ENCODE measurements at regions not wholly inside any gene's neighbourhood (a gene's known extent, or its start where the extent isn't known, plus 50 kb on each side); places are given as distances from the start of the nearest gene placed in this dataset.

- TF ChIP-seq ZNF223 (tag by site-specific recombination; IDR thresholded peaks at IDR 0.05) (no peak), PBX3 (CRISPR knock-in tag; IDR thresholded peaks at IDR 0.05) (no peak), ZNF777 (tag by site-specific recombination; IDR thresholded peaks at IDR 0.05; ENCODE audit: borderline replicate concordance) (no peak), GLIS2 (tag by site-specific recombination; IDR thresholded peaks at IDR 0.05) (no peak), KLF9 (tag by site-specific recombination; IDR thresholded peaks at IDR 0.05; ENCODE audit: low read depth) (no peak), ZNF350 (tag by site-specific recombination; IDR thresholded peaks at IDR 0.05) (no peak), ZNF266 (tag by site-specific recombination; IDR thresholded peaks at IDR 0.05; ENCODE audit: low read depth) (no peak), ZNF114 (tag by site-specific recombination; IDR thresholded peaks at IDR 0.05) (no peak), ZNF555 (tag by site-specific recombination; conservative IDR thresholded peaks at IDR 0.05) (no peak), ZNF16 (tag by site-specific recombination; IDR thresholded peaks at IDR 0.05; ENCODE audit: low read depth) (no peak), KLF1 (tag by site-specific recombination; IDR thresholded peaks at IDR 0.05) (no peak), ZNF169 (tag by site-specific recombination; IDR thresholded peaks at IDR 0.05) (no peak), ZNF37A (tag by site-specific recombination; IDR thresholded peaks at IDR 0.05) (no peak), GLI2 (tag by site-specific recombination; IDR thresholded peaks at IDR 0.05; ENCODE audit: borderline replicate concordance, low read depth) (no peak), ZNF623 (tag by site-specific recombination; IDR thresholded peaks at IDR 0.05) (no peak), ZNF521 (tag by site-specific recombination; IDR thresholded peaks at IDR 0.05) (no peak), ZNF624 (tag by site-specific recombination; IDR thresholded peaks at IDR 0.05) (no peak), ZNF596 (tag by site-specific recombination; IDR thresholded peaks at IDR 0.05) (no peak), ZNF23 (tag by site-specific recombination; IDR thresholded peaks at IDR 0.05; ENCODE audit: borderline replicate concordance) (no peak)
- H3K9me3 ChIP-seq (ENCODE audit: control insufficient read depth, insufficient read depth, low read depth, low read length) = no peaks in the 10 kb centered on the region
- H3K4me1 ChIP-seq (ENCODE audit: control insufficient read depth, insufficient read depth, low read length) = no peaks in the 10 kb centered on the region
- ChIA-PET POLR2A (no interaction called here), CTCF (interaction anchor here (0.6 kb wide), 1 partner anchor 652 kb away, joined by 3 read pairs; no protein-coding TSS in a partner anchor)
- H3K4me3 ChIP-seq (ENCODE audit: low read depth, low read length) = no peak overlapping the region
- no peak overlapping the region for H3K27ac ChIP-seq (ENCODE audit: extremely low read depth, low read depth, low read length)
- no peaks in the 10 kb centered on the region for H3K36me3 ChIP-seq (ENCODE audit: control insufficient read depth in 2 of 2, insufficient read depth in 1 of 2, low read length in 2 of 2)
Measured at GRCh38 chr10:124232686-124233545, 139.5 kb upstream of the CHST15 start.

- H3K4me1 ChIP-seq (ENCODE audit: control insufficient read depth, insufficient read depth, low read length) = no peaks in the 10 kb centered on the region
- no peak overlapping the region for H3K27ac ChIP-seq (ENCODE audit: extremely low read depth, low read depth, low read length)
- no peaks in the 10 kb centered on the region for H3K36me3 ChIP-seq (ENCODE audit: control insufficient read depth in 2 of 2, insufficient read depth in 1 of 2, low read length in 2 of 2)
- TF ChIP-seq ZSCAN30 (tag by site-specific recombination; IDR thresholded peaks at IDR 0.05) = no peak
- no peak for TF ChIP-seq ZNF660 (tag by site-specific recombination; IDR thresholded peaks at IDR 0.05)
- TF ChIP-seq ZNF146 (tag by site-specific recombination; IDR thresholded peaks at IDR 0.05) = no peak
- no peaks in the 10 kb centered on the region for H3K9me3 ChIP-seq (ENCODE audit: control insufficient read depth, insufficient read depth, low read depth, low read length)
- POLR2A ChIA-PET = no interaction called here
- no peak overlapping the region for H3K4me3 ChIP-seq (ENCODE audit: low read depth, low read length)
- CTCF ChIA-PET = interaction anchor here (0.6 kb wide), 1 partner anchor 15 kb away, joined by 3 read pairs; no protein-coding TSS in a partner anchor
Measured at GRCh38 chr10:124231168-124232155, 138.1 kb upstream of the CHST15 start.

Measured in HEK293 (cell line).